ENCODE measurements at regions not wholly inside any gene's neighbourhood (a gene's known extent, or its start where the extent isn't known, plus 50 kb on each side); places are given as distances from the start of the nearest gene placed in this dataset.

- no peak overlapping the region for H3K4me3 ChIP-seq
- DNase-seq (ENCODE audit: low read depth in 1 of 2, low spot score in 1 of 2) (no peak), FAIRE-seq (no peak), ATAC-seq (no peak)
- peaks cover 5% of the 10 kb centered on the region; the same call in 2 of the 3 replicates for H3K9me3 ChIP-seq
- H3K4me1 ChIP-seq = 0 out of 3 replicates have a peak, but pooled peaks cover 3% of the 10 kb centered on the region
- no peak overlapping the region for H3K4me2 ChIP-seq
- CTCF ChIA-PET = no interaction called here
- TF ChIP-seq GATA3 (IDR thresholded peaks at IDR 0.05; ENCODE audit: borderline replicate concordance) (no peak), FOXS1 (CRISPR knock-in tag; IDR thresholded peaks at IDR 0.05) (no peak)
- peak overlapping the region in 1 of 2 experiments; percentile 99; a peak in 3 of 6 replicates for H3K27ac ChIP-seq
- POLR2A ChIA-PET = no interaction called here
- 94% methylated on average over 13 of the region's 15 CpGs for WGBS (ENCODE audit: missing lambda C conversion rate)
These were observed 59.0 kb upstream of the ZNF469 start for GRCh38 chr16:88323546-88324330.

DNA sequence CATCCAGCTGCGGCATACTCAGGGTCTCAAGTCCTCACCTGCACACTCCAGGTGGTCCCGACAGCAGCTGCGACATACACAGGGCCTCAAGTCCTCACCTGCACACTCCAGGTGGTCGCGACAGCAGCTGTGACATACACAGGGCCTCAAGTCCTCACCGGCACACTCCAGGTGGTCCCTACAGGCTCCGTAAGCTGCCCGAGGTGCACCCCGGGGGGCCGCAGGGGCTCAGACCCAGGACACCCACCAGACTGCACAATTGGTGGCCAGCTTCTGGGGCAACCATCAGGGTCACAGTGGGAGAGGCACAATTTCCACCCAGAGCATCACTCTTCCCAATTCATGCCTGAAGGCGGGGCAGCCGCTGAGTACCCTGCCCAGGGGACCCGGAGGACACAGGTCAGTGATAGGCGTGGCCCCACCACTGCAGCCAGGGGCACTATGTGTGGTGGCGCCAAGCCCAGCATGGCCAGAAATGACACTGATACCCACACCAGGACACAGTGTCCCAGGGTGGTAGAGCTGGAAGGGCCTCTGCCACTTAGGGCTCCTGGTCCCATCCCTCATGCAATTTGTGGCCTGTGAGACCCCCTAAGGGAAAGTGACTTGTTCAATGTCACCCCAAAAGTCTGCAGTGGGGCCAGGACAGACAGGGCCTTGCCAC, 57.5 kb upstream of the ZNF469 start:
- no peak for DNase-seq (ENCODE audit: low read depth in 1 of 2, low spot score in 1 of 2)
- no peak for ATAC-seq
- Histone ChIP-seq H3K27ac (peak overlapping the region; percentile 42 to 99; a peak in 3 of 6 replicates), H3K9me3 (peaks cover 5% of the 10 kb centered on the region; the same call in 2 of the 3 replicates), H3K4me1 (0 out of 3 replicates have a peak, but pooled peaks cover 3% of the 10 kb centered on the region), H3K4me3 (no peak overlapping the region), H3K4me2 (no peak overlapping the region)
- FAIRE-seq = no peak
- 90% methylated on average over 12 of the region's 15 CpGs for WGBS (ENCODE audit: missing lambda C conversion rate)
- CTCF ChIA-PET = interaction anchor here (0.7 to 1.2 kb wide), 2 partner anchors 9 to 58 kb away, joined by 3 read pairs; partner anchors contain the start of gene ZNF469
- TF ChIP-seq ELK1 (IDR thresholded peaks at IDR 0.05; ENCODE audit: low read depth, low read length) (no peak), HOXB13 (CRISPR knock-in tag; IDR thresholded peaks at IDR 0.05; ENCODE audit: low read depth) (no peak), ZFP36 (IDR thresholded peaks at IDR 0.05; ENCODE audit: borderline replicate concordance, partially characterized antibody) (no peak), NR3C1 (IDR thresholded peaks at IDR 0.05) (no peak), BHLHE40 (IDR thresholded peaks at IDR 0.05; ENCODE audit: low read depth, low read length) (no peak), FOSL2 (IDR thresholded peaks at IDR 0.05) (no peak), FOSL2 (CRISPR knock-in tag; IDR thresholded peaks at IDR 0.05) (no peak), ZNF302 (CRISPR knock-in tag; IDR thresholded peaks at IDR 0.05) (no peak), RNF2 (IDR thresholded peaks at IDR 0.05; ENCODE audit: borderline replicate concordance, low read depth) (no peak), POLR2A (IDR thresholded peaks at IDR 0.05; ENCODE audit: low read length) (no peak), RFX5 (IDR thresholded peaks at IDR 0.05) (no peak), MYC (IDR thresholded peaks at IDR 0.05; ENCODE audit: borderline replicate concordance, low read length) (no peak), ZSCAN20 (CRISPR knock-in tag; IDR thresholded peaks at IDR 0.05) (no peak), HEYL (CRISPR knock-in tag; IDR thresholded peaks at IDR 0.05) (no peak), TP53 (CRISPR knock-in tag; IDR thresholded peaks at IDR 0.05) (no peak)
- TF ChIP-seq, protein P1, sequence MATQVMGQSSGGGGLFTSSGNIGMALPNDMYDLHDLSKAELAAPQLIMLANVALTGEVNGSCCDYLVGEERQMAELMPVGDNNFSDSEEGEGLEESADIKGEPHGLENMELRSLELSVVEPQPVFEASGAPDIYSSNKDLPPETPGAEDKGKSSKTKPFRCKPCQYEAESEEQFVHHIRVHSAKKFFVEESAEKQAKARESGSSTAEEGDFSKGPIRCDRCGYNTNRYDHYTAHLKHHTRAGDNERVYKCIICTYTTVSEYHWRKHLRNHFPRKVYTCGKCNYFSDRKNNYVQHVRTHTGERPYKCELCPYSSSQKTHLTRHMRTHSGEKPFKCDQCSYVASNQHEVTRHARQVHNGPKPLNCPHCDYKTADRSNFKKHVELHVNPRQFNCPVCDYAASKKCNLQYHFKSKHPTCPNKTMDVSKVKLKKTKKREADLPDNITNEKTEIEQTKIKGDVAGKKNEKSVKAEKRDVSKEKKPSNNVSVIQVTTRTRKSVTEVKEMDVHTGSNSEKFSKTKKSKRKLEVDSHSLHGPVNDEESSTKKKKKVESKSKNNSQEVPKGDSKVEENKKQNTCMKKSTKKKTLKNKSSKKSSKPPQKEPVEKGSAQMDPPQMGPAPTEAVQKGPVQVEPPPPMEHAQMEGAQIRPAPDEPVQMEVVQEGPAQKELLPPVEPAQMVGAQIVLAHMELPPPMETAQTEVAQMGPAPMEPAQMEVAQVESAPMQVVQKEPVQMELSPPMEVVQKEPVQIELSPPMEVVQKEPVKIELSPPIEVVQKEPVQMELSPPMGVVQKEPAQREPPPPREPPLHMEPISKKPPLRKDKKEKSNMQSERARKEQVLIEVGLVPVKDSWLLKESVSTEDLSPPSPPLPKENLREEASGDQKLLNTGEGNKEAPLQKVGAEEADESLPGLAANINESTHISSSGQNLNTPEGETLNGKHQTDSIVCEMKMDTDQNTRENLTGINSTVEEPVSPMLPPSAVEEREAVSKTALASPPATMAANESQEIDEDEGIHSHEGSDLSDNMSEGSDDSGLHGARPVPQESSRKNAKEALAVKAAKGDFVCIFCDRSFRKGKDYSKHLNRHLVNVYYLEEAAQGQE (IDR thresholded peaks at IDR 0.05) = no peak
- POLR2A ChIA-PET = no interaction called here
